GM21529 (cell line): ENCODE measurements at regions not wholly inside any gene's neighbourhood (a gene's known extent, or its start where the extent isn't known, plus 50 kb on each side); places are given as distances from the start of the nearest gene placed in this dataset.
"Not testable (repeated sequence)": the region's sequence is repeated elsewhere in the genome, so short reads cannot be mapped to it uniquely, and the experiment has no call there.

Experiments
- ATAC-seq: cut with Tn5 transposase; IDR thresholded peaks from one replicate; pipeline ENCODE4 v1.9.1; 2021; ENCODE audit not compliant: unreplicated experiment

- not testable (repeated sequence) for ATAC-seq
Observed at GRCh38 chr2:111315188-111315917, 194.6 kb downstream of the BCL2L11 start.

GRCh38 chr2:111316221-111316741, 195.6 kb downstream of the BCL2L11 start:
- ATAC-seq = not testable (repeated sequence)

- ATAC-seq = not testable (repeated sequence)
Observed at GRCh38 chr2:111316881-111317549, 196.3 kb downstream of the BCL2L11 start.

GRCh38 chr2:111319552-111319951, 198.8 kb downstream of the BCL2L11 start:
- peak; percentile 73 for ATAC-seq

- not testable (repeated sequence) for ATAC-seq
Observed at GRCh38 chr2:111320264-111320663, 199.6 kb downstream of the BCL2L11 start.

GRCh38 chr2:111320965-111321364, 200.3 kb downstream of the BCL2L11 start:
- ATAC-seq = not testable (repeated sequence)

- ATAC-seq = not testable (repeated sequence)
Observed at GRCh38 chr2:111323384-111323783, 202.7 kb downstream of the BCL2L11 start.

- not testable (repeated sequence) for ATAC-seq
Observed at GRCh38 chr2:111327726-111328125, 207.0 kb downstream of the BCL2L11 start.

GRCh38 chr2:111329309-111329708, 208.6 kb downstream of the BCL2L11 start:
- ATAC-seq = not testable (repeated sequence)

- ATAC-seq = not testable (repeated sequence)
Observed at GRCh38 chr2:111331099-111331724, 210.5 kb downstream of the BCL2L11 start.

GRCh38 chr2:111335220-111335907, 214.7 kb downstream of the BCL2L11 start:
- ATAC-seq = not testable (repeated sequence)

- not testable (repeated sequence) for ATAC-seq
Observed at GRCh38 chr2:111338474-111338873, 217.8 kb downstream of the BCL2L11 start.

GRCh38 chr2:111339476-111339875, 218.8 kb downstream of the BCL2L11 start:
- not testable (repeated sequence) for ATAC-seq

- ATAC-seq = not testable (repeated sequence)
Observed at GRCh38 chr2:111344590-111344989, 223.9 kb downstream of the BCL2L11 start.

- not testable (repeated sequence) for ATAC-seq
Observed at GRCh38 chr2:111345439-111345838, 224.7 kb downstream of the BCL2L11 start.

GRCh38 chr2:111346018-111346930, 225.6 kb downstream of the BCL2L11 start:
- not testable (repeated sequence) for ATAC-seq

GRCh38 chr2:111347695-111348094, 227.0 kb downstream of the BCL2L11 start:
- ATAC-seq = not testable (repeated sequence)

- not testable (repeated sequence) for ATAC-seq
Observed at GRCh38 chr2:111348316-111348715, 227.6 kb downstream of the BCL2L11 start.

GRCh38 chr2:111355022-111355817, 234.5 kb downstream of the BCL2L11 start:
- not testable (repeated sequence) for ATAC-seq
